ENCODE measurements at regions not wholly inside any gene's neighbourhood (a gene's known extent, or its start where the extent isn't known, plus 50 kb on each side); places are given as distances from the start of the nearest gene placed in this dataset.
"Not testable (repeated sequence)": the region's sequence is repeated elsewhere in the genome, so short reads cannot be mapped to it uniquely, and the experiment has no call there.

GRCh38 chr17:53475002-53475401, 347.7 kb upstream of the KIF2B start:
- no peak for DNase-seq

GRCh38 chr17:53472586-53472985, 350.1 kb upstream of the KIF2B start:
- no peak for DNase-seq

- no peak for DNase-seq
Observed at GRCh38 chr17:53471514-53471913, 351.2 kb upstream of the KIF2B start.

- DNase-seq: no peak
Observed at GRCh38 chr17:53470626-53471025, 352.1 kb upstream of the KIF2B start.

GRCh38 chr17:53466733-53467132, 356.0 kb upstream of the KIF2B start:
- DNase-seq: no peak

GRCh38 chr17:53464396-53464795, 358.3 kb upstream of the KIF2B start:
- DNase-seq: not testable (repeated sequence)

GRCh38 chr17:53463363-53463762, 359.4 kb upstream of the KIF2B start:
- no peak for DNase-seq

GRCh38 chr17:53462393-53462811, 360.3 kb upstream of the KIF2B start:
- DNase-seq: no peak

- DNase-seq: not testable (repeated sequence)
Observed at GRCh38 chr17:53455943-53456342, 366.8 kb upstream of the KIF2B start.

- DNase-seq: no peak
Observed at GRCh38 chr17:53454337-53454736, 368.4 kb upstream of the KIF2B start.

- no peak for DNase-seq
Observed at GRCh38 chr17:53449324-53449723, 373.4 kb upstream of the KIF2B start.

GRCh38 chr17:53428913-53429312, 393.8 kb upstream of the KIF2B start:
- no peak for DNase-seq

- no peak for DNase-seq
Observed at GRCh38 chr17:53426505-53426904, 396.2 kb upstream of the KIF2B start.

GRCh38 chr17:53420035-53420641, 402.6 kb upstream of the KIF2B start:
- DNase-seq: no peak

- DNase-seq: no peak
Observed at GRCh38 chr17:53409588-53409987, 413.1 kb upstream of the KIF2B start.

GRCh38 chr17:53406907-53407306, 415.8 kb upstream of the KIF2B start:
- no peak for DNase-seq

- no peak for DNase-seq
Observed at GRCh38 chr17:53391197-53391596, 431.5 kb upstream of the KIF2B start.

GRCh38 chr17:53390575-53390974, 432.2 kb upstream of the KIF2B start:
- no peak for DNase-seq

GRCh38 chr17:53387745-53388144, 435.0 kb upstream of the KIF2B start:
- DNase-seq: no peak

- no peak for DNase-seq
Observed at GRCh38 chr17:53353919-53354351, 468.8 kb upstream of the KIF2B start.

- DNase-seq: no peak
Observed at GRCh38 chr17:53344778-53345177, 477.9 kb upstream of the KIF2B start.

GRCh38 chr17:53336281-53336680, 486.4 kb upstream of the KIF2B start:
- DNase-seq: no peak

- no peak for DNase-seq
Observed at GRCh38 chr17:53335443-53335842, 487.3 kb upstream of the KIF2B start.

- DNase-seq: no peak
Observed at GRCh38 chr17:53330756-53331155, 492.0 kb upstream of the KIF2B start.

GRCh38 chr17:53321651-53322050, 501.1 kb upstream of the KIF2B start:
- DNase-seq: no peak

Measured in T-helper 1 cell (primary cell).